Breast epithelium (tissue), 4 donors: ENCODE measurements at regions not wholly inside any gene's neighbourhood (a gene's known extent, or its start where the extent isn't known, plus 50 kb on each side); places are given as distances from the start of the nearest gene placed in this dataset.

Source experiments
- DNase-seq, 2 donors: peaks; one replicate each; pipeline ENCODE4 v3.0.0-alpha.2; 2019; ENCODE audit warnings: low spot score in 2 of 2
- H3K27ac ChIP-seq, 2 donors: fragments of 200-600 bp; sonication (generic) in 1 of 2; one replicate each; pipeline ENCODE4 v1.5.1; 2016 to 2019; ENCODE audit warnings: mild to moderate bottlenecking in 1 of 2
- H3K27me3 ChIP-seq, 2 donors: fragments of 200-600 bp; sonication (generic) in 1 of 2; one replicate each; pipeline versions ENCODE4 v1.5.1 to v1.6.0; 2017 to 2019; ENCODE audit warnings: control low read depth in 1 of 2, mild to moderate bottlenecking in 1 of 2
- H3K36me3 ChIP-seq: fragments of 200-600 bp; one replicate; pipeline ENCODE4 v1.5.1; 2019
- H3K4me1 ChIP-seq, 2 donors: fragments of 200-600 bp; sonication (generic); one replicate each; pipeline ENCODE4 v1.5.1; 2016 to 2019; ENCODE audit warnings: control low read depth in 1 of 2
- H3K4me3 ChIP-seq, 3 donors: fragments of 200-600 bp; sonication (generic); 1 replicate in 2 of 3; 2 replicates in 1 of 3; pipeline ENCODE4 v1.5.1; 2016 to 2019; ENCODE audit warnings: mild to moderate bottlenecking in 3 of 3, moderate library complexity in 2 of 3
- H3K9me3 ChIP-seq, 2 donors: fragments of 200-600 bp; sonication (generic) in 1 of 2; one replicate each; pipeline ENCODE4 v1.5.1; 2016 to 2019; ENCODE audit warnings: control low read depth in 1 of 2
- CTCF ChIP-seq, 3 donors: fragments of 450-650 bp; IDR thresholded peaks; one replicate each; pipeline ENCODE4 v1.5.1; 2016 to 2017; ENCODE audit warnings: antibody characterized with exemption in 3 of 3, mild to moderate bottlenecking in 3 of 3, moderate library complexity in 3 of 3
- POLR2A ChIP-seq: fragments of 450-650 bp; IDR thresholded peaks from one replicate; pipeline ENCODE4 v1.6.1; 2016; ENCODE audit warnings: antibody characterized with exemption, mild to moderate bottlenecking, moderate library complexity
- POLR2AphosphoS5 ChIP-seq, 3 donors: sonication (generic); formaldehyde crosslinking; IDR thresholded peaks; one replicate each; pipeline ENCODE4 v1.6.1; 2017; ENCODE audit warnings: antibody characterized with exemption in 3 of 3
- intact Hi-C: fragments of 100-400 bp; cut with DNase I; formaldehyde crosslinking; loops from one replicate; pipeline ENCODE4 v1.15.1; 2023; ENCODE audit warnings: low total_unique reads

DNA sequence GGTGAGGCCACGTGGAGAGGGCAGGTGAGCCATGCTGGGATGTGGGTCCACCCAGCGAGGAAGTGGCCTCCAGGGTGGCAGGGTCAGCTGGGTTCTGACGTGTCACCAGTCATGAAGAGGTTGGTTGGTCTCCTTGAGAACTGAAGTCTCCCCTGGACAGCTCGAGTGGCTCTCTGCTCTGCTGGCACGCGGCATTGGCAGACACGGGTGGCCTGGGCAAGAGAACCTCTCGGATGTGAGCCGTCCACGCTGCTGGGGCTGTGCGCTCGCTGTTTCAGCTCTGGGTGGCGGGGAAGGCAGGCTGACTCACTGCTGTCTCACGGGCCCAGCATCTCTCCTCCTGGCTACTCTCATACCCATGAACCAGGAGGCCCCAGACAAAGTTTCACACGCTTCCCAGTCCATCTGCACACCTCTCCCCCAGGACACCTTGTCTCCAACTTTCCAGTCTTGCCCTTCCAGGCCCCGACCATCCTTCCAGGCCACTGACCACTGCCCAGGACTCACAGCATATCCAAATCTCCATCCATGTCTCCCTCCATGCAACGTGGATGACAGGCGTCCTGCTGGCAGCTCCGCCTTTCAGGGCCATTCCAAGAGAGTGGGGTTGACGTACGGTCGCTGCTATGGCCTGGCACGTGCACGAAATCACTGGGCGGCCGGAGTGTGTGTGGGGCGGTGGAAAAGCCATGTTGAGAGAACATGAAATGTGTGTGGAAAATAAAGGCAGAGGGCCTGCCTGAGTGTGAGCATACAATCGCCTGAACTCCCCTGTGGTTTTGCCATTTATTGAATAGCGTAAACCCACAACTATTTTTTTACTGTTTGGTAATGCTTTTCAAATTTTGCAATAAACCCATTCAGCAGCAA is 145.0 kb upstream of the COL5A1 start:
- intact Hi-C loops, result no loop called here
- TF ChIP-seq POLR2AphosphoS5 (IDR thresholded peaks at IDR 0.05), result no peak
- TF ChIP-seq POLR2A, result no peak
- TF ChIP-seq CTCF (IDR thresholded peaks at IDR 0.05), result no peak
- DNase-seq, result no peak
- H3K9me3 ChIP-seq, result no peaks in the 10 kb centered on the region
- H3K4me1 ChIP-seq, result no peaks in the 10 kb centered on the region
- no peak overlapping the region for H3K4me3 ChIP-seq
- peaks cover 0 to 13% of the 10 kb centered on the region in 2 donors for H3K27me3 ChIP-seq
- no peaks in the 10 kb centered on the region for H3K36me3 ChIP-seq
- H3K27ac ChIP-seq, result no peak overlapping the region

DNA sequence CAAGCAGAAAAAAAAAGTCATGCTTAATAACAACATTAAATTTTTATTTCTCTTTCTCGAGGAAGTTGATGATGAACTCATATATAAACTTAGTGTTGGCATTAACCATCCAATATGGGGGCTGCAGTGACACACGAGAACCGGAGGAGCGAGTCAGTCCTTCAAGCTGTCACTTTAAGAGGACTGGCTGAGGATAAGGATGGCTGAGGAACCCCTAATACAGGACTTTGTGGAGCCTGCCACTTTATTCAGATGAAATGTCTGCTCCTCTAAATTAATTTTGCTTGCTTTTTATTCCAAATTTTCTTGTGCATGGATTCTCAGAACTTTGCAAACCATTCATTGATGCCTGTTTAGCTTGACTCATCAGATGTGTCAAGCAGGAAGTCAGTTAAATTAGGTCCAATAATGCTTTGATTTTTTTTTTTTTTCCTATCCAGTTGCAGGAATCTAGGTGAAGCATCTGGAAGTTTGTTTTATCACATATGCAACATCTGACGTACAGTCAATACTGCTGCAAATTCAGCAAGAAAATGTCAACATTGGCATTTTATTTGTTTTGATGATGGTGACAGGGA is 144.2 kb upstream of the COL5A1 start:
- H3K27ac ChIP-seq, result no peak overlapping the region
- DNase-seq, result no peak
- intact Hi-C loops, result no loop called here

DNA sequence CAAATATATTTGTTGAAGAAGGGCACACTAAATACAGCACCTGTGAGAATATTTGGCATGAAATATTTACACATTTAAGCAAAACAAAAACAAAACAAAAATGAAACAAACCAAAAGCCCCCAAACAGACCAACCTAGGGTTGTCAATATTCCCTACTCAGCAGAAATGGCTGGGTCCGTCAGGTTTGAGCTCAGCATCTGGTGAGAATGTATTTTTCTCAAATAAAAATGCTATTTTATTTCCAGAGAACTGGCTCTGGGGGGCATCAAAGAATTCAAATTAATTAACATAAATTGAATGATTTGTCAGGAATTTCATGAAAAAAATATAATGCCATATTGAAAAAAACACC is 142.8 kb upstream of the COL5A1 start:
- H3K4me3 ChIP-seq, result no peak overlapping the region

More for the DNA sequence above, 144.2 kb upstream of the COL5A1 start:
- TF ChIP-seq POLR2A (no peak), CTCF (IDR thresholded peaks at IDR 0.05) (no peak), POLR2AphosphoS5 (IDR thresholded peaks at IDR 0.05) (no peak)
- Histone ChIP-seq H3K27me3 (peaks cover 0 to 20% of the 10 kb centered on the region in 2 donors), H3K4me3 (no peak overlapping the region), H3K9me3 (no peaks in the 10 kb centered on the region), H3K4me1 (no peaks in the 10 kb centered on the region), H3K36me3 (no peaks in the 10 kb centered on the region)

DNA sequence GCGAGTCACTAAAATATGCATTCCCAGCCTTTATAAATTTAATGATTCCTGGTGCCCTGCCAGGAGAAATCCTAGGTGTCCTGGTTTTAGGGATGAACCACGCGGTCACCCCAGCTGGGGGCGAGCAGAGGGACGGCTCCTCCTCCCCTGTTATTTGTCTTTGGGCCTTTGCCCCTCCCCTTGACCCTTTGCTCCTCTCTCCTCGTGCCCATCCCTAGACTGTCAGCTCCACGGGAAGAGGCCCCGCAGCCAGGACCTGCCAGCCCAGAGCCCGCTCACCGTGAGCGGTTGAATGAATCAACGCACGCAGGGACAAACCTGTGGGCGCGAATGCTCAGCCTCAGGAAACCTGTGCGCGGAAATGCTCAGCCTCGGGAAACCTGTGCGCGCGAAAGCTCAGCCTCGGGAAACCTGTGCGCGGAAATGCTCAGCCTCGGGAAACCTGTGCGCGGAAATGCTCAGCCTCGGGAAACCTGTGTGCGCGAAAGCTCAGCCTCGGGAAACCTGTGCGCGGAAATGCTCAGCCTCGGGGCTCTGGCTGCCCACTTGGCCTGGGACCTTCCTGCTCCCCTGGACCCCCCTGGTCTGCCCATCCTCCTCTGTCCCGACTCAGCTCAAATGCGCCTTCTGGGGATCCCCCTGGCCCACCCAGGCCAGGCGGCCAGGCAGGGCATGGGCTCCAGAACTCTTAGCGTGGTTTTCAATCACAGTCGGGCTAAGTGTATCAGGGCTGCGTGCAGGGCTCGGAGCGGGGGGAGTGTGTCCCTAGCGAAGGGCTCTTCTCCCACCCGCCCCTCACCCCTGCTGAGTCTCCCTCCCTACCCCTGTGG is 140.5 kb upstream of the COL5A1 start:
- no peaks in the 10 kb centered on the region for H3K36me3 ChIP-seq
- H3K27ac ChIP-seq, result no peak overlapping the region
- intact Hi-C loops, result no loop called here
- DNase-seq, result no peak
- peaks cover 0 to 3% of the 10 kb centered on the region in 2 donors for H3K4me1 ChIP-seq
- TF ChIP-seq CTCF (IDR thresholded peaks at IDR 0.05) (no peak), POLR2A (no peak), POLR2AphosphoS5 (IDR thresholded peaks at IDR 0.05) (no peak)
- H3K27me3 ChIP-seq, result peaks cover 0 to 27% of the 10 kb centered on the region in 2 donors
- no peaks in the 10 kb centered on the region for H3K9me3 ChIP-seq
- no peak overlapping the region for H3K4me3 ChIP-seq

More for the DNA sequence above, 142.8 kb upstream of the COL5A1 start:
- peaks cover 0 to 3% of the 10 kb centered on the region in 2 donors for H3K4me1 ChIP-seq
- peaks cover 0 to 33% of the 10 kb centered on the region in 2 donors for H3K27me3 ChIP-seq
- H3K36me3 ChIP-seq, result no peaks in the 10 kb centered on the region
- no peaks in the 10 kb centered on the region for H3K9me3 ChIP-seq
- TF ChIP-seq POLR2AphosphoS5 (IDR thresholded peaks at IDR 0.05), result no peak
- TF ChIP-seq CTCF (IDR thresholded peaks at IDR 0.05), result no peak
- TF ChIP-seq POLR2A, result no peak
- DNase-seq, result no peak
- no peak overlapping the region for H3K27ac ChIP-seq
- intact Hi-C loops, result no loop called here
